Aorta (tissue), 5 donors: ENCODE measurements at regions not wholly inside any gene's neighbourhood (a gene's known extent, or its start where the extent isn't known, plus 50 kb on each side); places are given as distances from the start of the nearest gene placed in this dataset.

Experiments
- ATAC-seq: fragments of 200-7000 bp; cut with Tn5 transposase; one replicate; pipeline ENCODE4 v1.9.1; 2022; ENCODE audit warnings: moderate library complexity; ENCODE audit not compliant: low FRiP score
- DNase-seq, 2 donors: peaks; one replicate each; pipeline ENCODE4 v3.0.0-alpha.2; 2020
- H3K27ac ChIP-seq, 2 donors: one replicate each; pipeline ENCODE4 v1.5.1; 2013; ENCODE audit warnings: low read length in 2 of 2, mild to moderate bottlenecking in 2 of 2, moderate library complexity in 2 of 2, control low read depth in 1 of 2, inconsistent platforms in 1 of 2, low read depth in 1 of 2
- H3K27me3 ChIP-seq, 2 donors: one replicate each; pipeline ENCODE4 v1.6.1; 2013; ENCODE audit warnings: control low read depth in 1 of 2, low read length in 1 of 2, mild to moderate bottlenecking in 1 of 2, moderate library complexity in 1 of 2; ENCODE audit not compliant: insufficient read depth in 2 of 2, control insufficient read depth in 1 of 2
- H3K36me3 ChIP-seq, 2 donors: one replicate each; pipeline ENCODE4 v1.6.1; 2013; ENCODE audit warnings: control low read depth in 1 of 2, low read length in 1 of 2, mild to moderate bottlenecking in 1 of 2; ENCODE audit not compliant: insufficient read depth in 2 of 2, control insufficient read depth in 1 of 2
- H3K4me1 ChIP-seq, 2 donors: one replicate each; pipeline ENCODE4 v1.6.1; 2013; ENCODE audit warnings: low read length in 2 of 2, control low read depth in 1 of 2, mild to moderate bottlenecking in 1 of 2, moderate library complexity in 1 of 2; ENCODE audit not compliant: insufficient read depth in 2 of 2, control insufficient read depth in 1 of 2
- H3K4me3 ChIP-seq, 2 donors: one replicate each; pipeline ENCODE4 v1.5.1; 2013; ENCODE audit warnings: low read length in 2 of 2, control low read depth in 1 of 2, mild to moderate bottlenecking in 1 of 2
- H3K9me3 ChIP-seq: one replicate; pipeline ENCODE4 v1.6.1; 2013; ENCODE audit warnings: mild to moderate bottlenecking, low read length; ENCODE audit not compliant: control insufficient read depth
- WGBS, 2 donors: extraction: QIAGEN DNeasy Blood & Tissue Kit; methylation state at CpG; one replicate each; pipeline ENCODE4 v1.1.7; 2013; 5-methylcytosine and 5-hydroxymethylcytosine counted together
- intact Hi-C, 2 donors: fragments of 100-400 bp; cut with DNase I; formaldehyde crosslinking; loops; one replicate each; pipeline versions ENCODE4 v1.14.2 to v1.15.0; 2022
- donor health status: healthy with polysubstance abuse.
- donor health status: Bipolar disorder and iron deficiency.
- donor health status: DM: no; HTN: no; CAD: no.
- donor health status: DM: no; HTN: no; CAD: no.
- donor health status: DM: yes; HTN: yes; CAD: no.

DNA sequence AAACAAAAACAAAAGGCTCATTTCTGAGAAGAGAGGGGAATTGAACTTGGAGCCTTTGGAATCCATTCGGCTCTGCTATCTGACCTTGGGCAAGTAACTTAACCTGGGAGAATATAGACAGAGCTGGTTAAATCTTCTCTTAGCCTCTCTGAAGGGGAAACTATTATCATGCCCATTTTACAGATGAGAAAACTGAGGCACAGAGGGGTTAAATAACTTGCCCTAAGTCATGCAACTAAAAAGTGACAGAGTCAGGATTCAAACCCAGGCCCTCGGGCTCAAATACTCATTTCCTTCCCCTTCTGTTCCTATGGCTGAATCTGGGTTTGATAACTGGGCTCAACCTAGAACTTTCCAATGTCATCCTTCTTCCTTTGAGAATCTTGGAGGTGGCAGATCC is 291.3 kb upstream of the MSX2 start:
- Histone ChIP-seq H3K27me3 (no peaks in the 10 kb centered on the region), H3K9me3 (no peaks in the 10 kb centered on the region), H3K36me3 (no peaks in the 10 kb centered on the region), H3K4me3 (no peak overlapping the region), H3K4me1 (no peaks in the 10 kb centered on the region), H3K27ac (no peak overlapping the region)
- intact Hi-C loops = no loop called here
- ATAC-seq (no peak), DNase-seq (no peak)
- 82 to 83% methylated on average over 2 of the region's 2 CpGs for WGBS, 2 donors

DNA sequence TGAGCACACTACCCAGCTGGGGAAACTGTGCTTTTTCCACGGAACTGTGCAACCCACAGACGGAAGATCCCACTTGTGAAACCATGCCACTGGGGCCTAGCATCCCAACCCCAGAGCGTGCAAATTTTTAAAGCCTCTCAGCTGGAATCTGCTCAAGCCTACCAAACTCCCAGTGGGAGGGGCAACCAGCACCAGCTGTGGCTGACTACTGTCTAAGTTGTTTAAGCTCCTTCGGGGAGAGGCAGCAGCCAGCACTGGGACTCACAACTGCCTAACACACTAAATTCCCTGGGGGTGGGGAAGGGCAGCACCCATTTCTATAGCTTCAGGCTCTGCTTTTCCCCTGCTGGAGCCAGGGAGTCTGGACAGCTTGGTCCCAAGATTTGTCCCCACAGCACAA is 287.6 kb upstream of the MSX2 start:
- no peaks in the 10 kb centered on the region for H3K9me3 ChIP-seq
- no peak overlapping the region for H3K27ac ChIP-seq
- H3K27me3 ChIP-seq = no peaks in the 10 kb centered on the region
- no peaks in the 10 kb centered on the region for H3K36me3 ChIP-seq
- ATAC-seq (no peak), DNase-seq (no peak)
- 61 to 68% methylated on average over 4 of the region's 4 CpGs for WGBS, 2 donors
- intact Hi-C loops = no loop called here
- H3K4me1 ChIP-seq = no peaks in the 10 kb centered on the region
- H3K4me3 ChIP-seq = no peak overlapping the region

DNA sequence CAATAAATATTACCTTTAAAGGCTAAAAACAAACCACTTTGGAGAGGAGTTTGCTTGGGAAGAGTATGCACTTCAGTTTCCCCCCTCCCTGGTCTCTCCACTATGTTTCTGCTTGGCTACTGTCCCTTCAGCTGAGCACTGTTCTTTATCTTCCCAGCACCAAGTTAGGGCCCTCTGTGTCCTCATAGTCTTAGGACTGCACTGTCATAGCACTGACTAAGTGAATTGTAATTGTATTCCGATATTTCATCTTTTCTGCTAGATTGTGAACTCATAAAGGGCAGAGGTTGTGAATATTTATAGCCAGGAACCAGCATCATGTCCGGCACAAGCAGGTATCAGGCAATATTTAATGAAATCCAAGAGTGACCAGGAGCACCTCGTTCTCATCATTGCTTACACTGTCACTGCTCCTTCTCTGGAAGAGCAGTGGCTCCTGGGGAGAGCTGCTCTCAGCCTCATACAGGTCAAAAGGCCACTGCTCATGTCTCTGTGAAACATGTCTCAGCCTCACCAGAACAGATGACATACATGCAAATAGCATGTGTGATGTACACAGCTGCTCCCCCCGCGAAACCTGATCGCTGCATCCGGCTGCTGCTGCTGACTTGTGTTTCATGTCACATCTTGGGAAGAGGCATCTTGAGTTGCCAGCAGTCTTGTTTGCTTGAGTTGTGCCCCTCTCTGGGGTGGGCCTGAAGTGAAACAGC is 279.7 kb upstream of the MSX2 start:
- Histone ChIP-seq H3K36me3 (no peaks in the 10 kb centered on the region), H3K9me3 (peaks cover 13% of the 10 kb centered on the region), H3K27ac (no peak overlapping the region), H3K4me1 (no peaks in the 10 kb centered on the region), H3K27me3 (peaks cover 0 to 2% of the 10 kb centered on the region in 2 donors), H3K4me3 (no peak overlapping the region)
- intact Hi-C loops = no loop called here
- WGBS, 2 donors = 79 to 81% methylated on average over 7 of the region's 7 CpGs
- no peak for DNase-seq
- no peak for ATAC-seq

DNA sequence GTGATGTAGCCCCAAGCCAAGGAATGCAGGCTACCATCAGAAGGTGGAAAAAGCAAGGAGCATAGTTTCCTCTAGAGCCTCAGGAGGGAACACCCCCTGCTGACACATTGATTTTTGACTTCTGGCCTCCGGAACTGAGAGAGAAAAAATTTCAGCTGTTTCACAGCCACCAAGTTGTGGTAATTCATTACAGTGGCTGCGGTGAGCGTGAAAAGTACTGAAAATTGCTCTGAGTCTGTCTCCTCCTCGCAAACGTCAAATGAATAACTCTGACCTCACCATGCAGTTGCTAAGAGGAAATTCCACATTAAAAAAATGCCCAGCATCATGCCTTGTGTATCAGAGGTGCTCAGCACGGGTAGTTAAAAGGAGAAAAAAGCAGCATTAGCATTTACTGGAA is 277.9 kb upstream of the MSX2 start:
- DNase-seq (no peak), ATAC-seq (no peak)
- peaks cover 13% of the 10 kb centered on the region for H3K9me3 ChIP-seq
- H3K4me1 ChIP-seq = no peaks in the 10 kb centered on the region
- no peak overlapping the region for H3K4me3 ChIP-seq
- H3K27ac ChIP-seq = no peak overlapping the region
- H3K36me3 ChIP-seq = no peaks in the 10 kb centered on the region
- intact Hi-C loops = no loop called here
- 52 to 58% methylated on average over 6 of the region's 6 CpGs for WGBS, 2 donors
- H3K27me3 ChIP-seq = peaks cover 0 to 2% of the 10 kb centered on the region in 2 donors

DNA sequence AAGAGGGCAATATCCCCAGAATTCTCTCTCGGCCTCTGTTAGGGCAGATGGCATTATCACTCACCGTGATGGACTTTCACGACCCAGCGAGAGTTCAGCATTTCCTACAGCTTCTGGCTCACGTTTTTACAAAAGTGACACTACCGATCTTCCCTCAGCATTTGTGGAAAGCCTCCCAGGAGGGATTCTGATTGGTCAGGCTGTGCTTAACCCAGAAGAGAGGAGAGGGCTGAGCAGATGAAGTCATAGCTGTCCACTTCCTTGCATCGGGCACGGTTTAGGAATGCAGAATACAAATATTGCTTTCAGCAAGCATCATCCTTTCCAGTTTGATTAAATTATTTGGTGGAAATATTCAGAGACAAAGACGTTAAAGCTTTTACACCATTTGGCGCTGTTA is 277.4 kb upstream of the MSX2 start:
- 60 to 62% methylated on average over 10 of the region's 10 CpGs for WGBS, 2 donors
- no peak for DNase-seq
- Histone ChIP-seq H3K4me3 (no peak overlapping the region), H3K9me3 (peaks cover 13% of the 10 kb centered on the region), H3K36me3 (no peaks in the 10 kb centered on the region), H3K4me1 (no peaks in the 10 kb centered on the region), H3K27ac (no peak overlapping the region), H3K27me3 (peaks cover 0 to 2% of the 10 kb centered on the region in 2 donors)
- ATAC-seq = no peak
- intact Hi-C loops = no loop called here

DNA sequence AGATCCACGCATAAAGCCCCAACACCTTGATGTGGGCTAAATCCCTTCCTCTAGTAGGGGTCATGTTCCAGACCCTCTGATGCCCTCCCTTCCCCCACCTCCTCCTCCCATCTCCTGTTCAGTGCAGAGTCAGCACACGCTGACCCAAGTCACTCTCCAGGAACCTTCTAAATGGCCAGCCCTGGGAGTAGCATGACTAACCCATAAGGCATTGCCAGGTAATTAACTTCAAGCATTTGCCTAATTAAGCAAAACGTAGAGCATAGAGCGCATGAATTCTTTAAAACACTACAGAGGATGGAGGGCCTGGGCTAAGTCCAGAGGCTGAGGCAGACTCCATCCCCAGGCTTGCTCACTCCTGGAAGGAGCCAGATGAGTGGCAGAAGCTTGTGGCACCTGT is 276.3 kb upstream of the MSX2 start:
- Histone ChIP-seq H3K4me1 (no peaks in the 10 kb centered on the region), H3K27me3 (peaks cover 0 to 2% of the 10 kb centered on the region in 2 donors), H3K9me3 (peaks cover 13% of the 10 kb centered on the region), H3K27ac (no peak overlapping the region), H3K4me3 (no peak overlapping the region), H3K36me3 (no peaks in the 10 kb centered on the region)
- WGBS, 2 donors = 79 to 82% methylated on average over 4 of the region's 4 CpGs
- no peak for ATAC-seq
- DNase-seq = no peak
- intact Hi-C loops = no loop called here

DNA sequence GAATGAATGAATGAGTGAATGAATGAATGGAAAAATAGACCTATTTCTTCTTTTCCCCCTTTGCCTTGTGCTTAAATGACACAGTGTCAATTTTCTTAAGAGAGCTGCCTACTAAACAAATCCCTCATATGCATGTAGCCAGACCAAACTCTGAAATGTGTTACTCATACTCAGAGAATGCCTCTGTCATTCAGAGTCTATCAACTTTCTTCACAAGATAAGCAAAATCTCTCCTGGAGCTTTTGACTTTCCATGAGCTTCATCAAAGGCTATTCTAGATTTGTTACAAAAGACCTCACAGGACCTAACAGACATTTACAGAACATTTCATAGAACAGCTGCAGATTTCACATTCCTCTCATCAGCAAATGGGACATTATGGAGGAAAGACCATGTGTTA is 275.7 kb upstream of the MSX2 start:
- H3K4me1 ChIP-seq = no peaks in the 10 kb centered on the region
- H3K27me3 ChIP-seq = peaks cover 0 to 2% of the 10 kb centered on the region in 2 donors
- intact Hi-C loops = no loop called here
- no peak overlapping the region for H3K27ac ChIP-seq
- no peak overlapping the region for H3K4me3 ChIP-seq
- DNase-seq (no peak), ATAC-seq (no peak)
- H3K9me3 ChIP-seq = peaks cover 14% of the 10 kb centered on the region
- no peaks in the 10 kb centered on the region for H3K36me3 ChIP-seq

DNA sequence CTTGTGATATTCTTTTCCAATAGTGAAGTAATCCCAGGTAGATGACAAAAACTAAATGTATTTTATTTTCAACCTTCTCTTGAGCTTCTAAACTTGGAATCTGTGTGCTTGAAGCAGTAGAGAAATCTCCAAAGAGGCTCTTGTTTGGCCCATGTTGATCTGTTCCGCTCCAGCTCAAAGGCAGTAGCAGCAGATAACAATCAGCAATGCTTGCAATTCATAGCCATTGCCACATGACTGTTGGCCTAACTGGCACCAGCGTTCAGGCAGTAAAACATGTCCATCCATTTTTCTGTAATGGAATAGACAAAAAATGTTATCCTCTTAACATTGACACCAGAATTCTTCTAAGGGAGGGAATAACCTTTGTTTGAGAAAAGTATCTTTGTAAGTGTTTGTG is 270.7 kb upstream of the MSX2 start:
- ATAC-seq (no peak), DNase-seq (no peak)
- peaks cover 0 to 1% of the 10 kb centered on the region in 2 donors for H3K27me3 ChIP-seq
- H3K4me3 ChIP-seq = no peak overlapping the region
- WGBS, 2 donors = 47 to 72% methylated on average over 2 of the region's 2 CpGs
- intact Hi-C loops = no loop called here
- H3K27ac ChIP-seq = no peak overlapping the region
- no peaks in the 10 kb centered on the region for H3K36me3 ChIP-seq
- H3K4me1 ChIP-seq = no peaks in the 10 kb centered on the region
- peaks cover 4% of the 10 kb centered on the region for H3K9me3 ChIP-seq

DNA sequence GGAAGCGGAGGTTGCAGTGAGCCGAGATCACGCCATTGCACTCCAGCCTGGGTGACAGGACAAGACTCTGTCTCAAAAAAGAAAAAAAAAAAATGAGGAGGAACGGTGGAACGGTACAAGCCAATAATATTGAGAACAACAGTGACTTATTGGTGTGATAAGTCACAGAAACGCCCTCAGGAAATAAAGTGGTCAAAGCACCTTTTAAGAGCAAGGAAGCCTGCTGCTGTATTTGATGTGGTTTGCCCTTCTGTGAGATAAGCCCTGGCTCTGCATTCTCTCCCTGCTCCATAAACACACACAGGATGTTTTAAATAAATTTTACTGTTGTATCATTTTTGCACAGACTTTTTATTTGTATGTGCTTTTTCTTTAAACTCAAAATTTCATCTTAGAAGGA is 269.9 kb upstream of the MSX2 start:
- intact Hi-C loops = no loop called here
- 69 to 89% methylated on average over 6 of the region's 6 CpGs for whole genome bisulfite sequencing, 2 donors
- no peak for ATAC-seq
- Histone ChIP-seq H3K9me3 (peaks cover 4% of the 10 kb centered on the region), H3K27me3 (peaks cover 0 to 1% of the 10 kb centered on the region in 2 donors), H3K27ac (no peak overlapping the region), H3K36me3 (no peaks in the 10 kb centered on the region), H3K4me1 (no peaks in the 10 kb centered on the region), H3K4me3 (no peak overlapping the region)
- no peak for DNase-seq
